Activated CD4-positive, alpha-beta T cell treated with anti-CD3 and anti-CD28 coated beads, Interleukin-2, Interleukin-6, amounts not matched to agents 100 ng/mL and 50 ng/mL, durations not matched to agents 16 hours and 8 hours (primary cell): ENCODE measurements at regions not wholly inside any gene's neighbourhood (a gene's known extent, or its start where the extent isn't known, plus 50 kb on each side); places are given as distances from the start of the nearest gene placed in this dataset.
"Not testable (repeated sequence)": the region's sequence is repeated elsewhere in the genome, so short reads cannot be mapped to it uniquely, and the experiment has no call there.

ENCODE experiments used
- DNase-seq: peaks from one replicate; pipeline ENCODE4 v3.0.0-alpha.2; 2020

DNA sequence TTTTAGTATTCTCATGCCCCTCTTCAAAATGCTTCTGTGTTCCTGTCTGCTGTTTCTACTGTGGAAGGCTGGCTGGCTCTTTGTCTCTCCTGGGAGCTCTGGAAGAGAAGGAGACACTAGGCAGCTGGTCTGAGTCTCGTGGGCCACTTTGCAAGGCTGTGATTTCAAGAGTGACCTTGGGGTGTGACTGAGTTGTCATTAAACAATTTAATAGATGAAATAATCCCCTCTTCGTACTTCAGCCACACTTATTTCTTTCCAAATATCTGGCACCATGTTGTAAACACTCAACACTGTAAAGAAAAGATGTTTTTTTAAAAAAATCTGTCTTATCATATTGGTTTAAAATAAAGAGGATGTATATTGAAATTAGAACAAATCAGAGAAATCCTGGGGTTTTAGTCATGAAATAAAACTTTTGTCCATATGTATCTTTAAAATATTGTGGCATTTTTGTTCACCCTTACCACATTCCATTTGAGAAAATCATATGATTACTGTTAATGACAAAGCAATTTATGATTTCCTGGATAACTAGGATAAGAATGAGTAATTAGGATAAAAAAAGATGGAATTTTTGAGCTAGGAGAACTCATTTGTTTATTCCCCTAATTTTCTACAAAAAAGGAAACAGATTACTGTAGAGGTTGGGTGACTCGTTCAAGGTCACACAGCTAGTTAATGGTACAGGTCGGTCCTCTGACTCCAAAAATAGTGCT is 200.8 kb downstream of the MAT2B start:
- no peak for DNase-seq

DNA sequence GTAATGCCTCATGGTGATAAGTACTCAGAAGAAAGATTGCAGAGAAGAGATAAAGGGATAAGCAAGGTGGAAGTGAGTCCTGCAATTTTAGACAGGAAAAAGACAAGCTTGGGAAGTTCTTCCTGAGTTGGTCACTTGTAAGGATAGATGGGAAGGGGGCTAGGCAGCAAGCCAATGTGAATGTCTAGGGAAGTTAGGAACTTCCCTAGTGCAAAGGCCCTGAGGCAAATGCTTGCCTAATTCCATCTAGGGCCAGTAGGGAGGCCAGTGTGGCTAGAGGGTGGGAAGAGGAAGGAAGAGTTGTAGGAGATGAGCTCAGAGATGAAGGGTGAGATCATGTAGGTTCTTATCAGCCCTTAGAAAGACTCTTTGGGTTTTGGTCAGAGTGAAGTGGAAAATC is 206.6 kb downstream of the MAT2B start:
- DNase-seq, result no peak

DNA sequence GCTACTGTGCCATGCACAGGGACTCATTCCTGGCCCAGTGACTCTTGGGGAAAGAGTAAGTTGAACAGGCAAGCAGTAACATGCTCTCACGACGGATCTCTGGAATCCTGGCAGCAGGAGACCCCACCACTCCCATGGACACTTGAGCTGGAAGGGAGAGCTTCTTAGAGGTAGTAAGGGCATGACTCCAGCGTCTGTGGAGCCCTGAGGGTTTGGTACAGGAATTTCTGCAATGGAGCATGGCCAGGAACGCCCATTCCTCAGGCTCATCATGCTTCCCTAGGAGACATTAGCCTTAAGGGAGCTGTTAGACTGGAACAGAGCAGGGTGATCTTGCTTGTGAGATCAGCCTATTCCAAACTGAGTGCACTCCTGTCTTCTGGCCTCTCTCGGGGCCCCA is 212.9 kb downstream of the MAT2B start:
- no peak for DNase-seq

DNA sequence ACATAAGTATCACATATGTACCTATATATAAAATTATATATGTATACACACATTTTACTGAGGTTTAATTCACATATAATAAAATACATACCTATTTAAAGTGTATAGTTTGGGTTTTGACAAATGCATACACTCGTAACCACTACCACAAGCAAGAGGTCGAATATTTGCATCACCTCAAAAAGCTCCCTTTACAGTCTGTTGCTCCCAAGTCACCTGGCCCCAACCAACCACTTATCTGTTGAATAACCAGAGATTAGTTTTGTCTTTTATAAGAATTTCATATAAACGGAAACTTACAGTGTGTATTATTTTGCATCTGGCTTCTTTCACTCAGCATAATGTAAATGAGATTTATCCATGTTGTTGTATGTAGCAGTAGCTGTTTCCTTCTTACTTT is 218.9 kb downstream of the MAT2B start:
- DNase-seq, result no peak

DNA sequence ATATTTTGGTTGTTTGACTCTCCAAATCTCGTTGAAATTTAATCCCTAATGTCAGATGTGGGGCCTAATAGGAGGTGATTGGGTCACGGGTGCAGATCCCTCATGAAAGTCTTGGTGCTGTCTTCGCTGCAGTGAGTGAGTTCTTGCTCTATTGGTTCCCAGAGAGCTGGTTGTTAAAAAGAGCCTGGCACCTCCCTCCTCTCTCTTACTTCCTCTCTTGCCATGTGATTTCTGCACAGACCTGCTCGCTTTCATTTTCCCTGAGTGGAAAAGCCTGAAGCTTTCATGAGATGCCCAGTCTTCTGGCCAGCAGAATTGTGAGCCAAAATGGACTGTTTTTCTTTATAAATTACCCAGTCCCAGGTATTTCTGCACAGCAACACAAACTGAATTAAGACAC is 221.6 kb downstream of the MAT2B start:
- DNase-seq, result no peak

DNA sequence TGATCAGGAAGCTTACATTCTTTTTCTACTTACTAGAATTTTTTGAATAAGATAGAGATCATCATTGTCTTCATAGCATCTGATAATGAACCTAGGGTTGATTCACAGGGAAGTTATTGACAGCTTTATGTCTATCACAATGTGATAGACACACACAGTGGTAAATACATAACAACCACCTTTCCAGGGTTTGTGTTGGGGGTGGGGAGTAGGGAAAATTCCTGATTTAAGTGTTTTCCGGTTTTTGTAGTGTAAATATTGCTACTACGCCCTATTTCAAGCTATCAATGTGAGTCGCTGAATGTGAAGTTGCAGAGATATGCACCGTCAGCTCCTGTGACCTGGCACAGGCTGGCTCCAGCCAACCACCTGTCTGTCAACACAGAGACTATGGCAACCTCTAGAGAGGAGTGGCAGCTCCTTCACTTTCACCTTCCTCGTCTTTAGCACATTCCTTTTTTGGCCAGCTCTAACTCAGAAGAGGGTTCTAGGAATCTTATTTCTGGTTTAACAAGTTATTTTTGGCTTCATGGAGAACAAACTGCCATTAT is 224.9 kb downstream of the MAT2B start:
- no peak for DNase-seq

DNA sequence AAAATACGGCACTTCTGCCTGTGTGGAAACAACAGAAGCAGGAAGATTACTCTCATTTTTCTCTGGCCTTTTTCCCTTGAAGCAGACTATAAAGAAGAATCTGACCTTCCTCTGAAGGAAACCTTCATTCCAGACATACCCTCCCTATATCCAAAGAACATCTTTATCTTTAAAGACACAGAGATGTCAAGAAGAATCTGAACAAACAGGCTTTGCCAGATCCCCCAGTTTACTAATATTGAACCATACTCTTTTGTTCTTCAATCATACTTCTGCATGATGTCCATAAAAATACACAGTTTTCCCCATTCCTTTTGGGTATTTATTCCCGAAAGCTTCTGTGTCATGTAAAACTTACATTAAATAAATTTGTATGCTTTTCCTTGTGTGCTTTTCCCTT is 225.8 kb downstream of the MAT2B start:
- DNase-seq, result no peak

DNA sequence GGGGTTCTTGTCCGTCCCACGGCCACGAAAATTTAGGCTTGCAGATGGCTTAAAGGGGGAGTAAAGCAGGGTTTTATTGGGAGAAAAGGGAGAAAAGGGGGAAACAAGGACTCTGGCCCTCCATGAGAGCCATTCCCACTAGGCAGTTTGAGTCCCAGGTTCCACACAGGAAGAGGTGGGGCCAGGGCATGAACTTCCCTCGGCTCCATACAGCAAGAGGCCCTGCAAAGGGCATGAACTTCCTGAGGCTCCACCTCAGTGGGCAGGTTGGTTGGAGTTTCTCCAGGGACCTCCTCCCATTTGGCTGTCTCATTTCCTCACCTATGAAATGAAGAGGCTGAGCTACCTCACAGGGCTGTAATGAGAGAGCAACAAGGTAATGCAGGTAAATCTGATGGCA is 229.7 kb downstream of the MAT2B start:
- no peak for DNase-seq

DNA sequence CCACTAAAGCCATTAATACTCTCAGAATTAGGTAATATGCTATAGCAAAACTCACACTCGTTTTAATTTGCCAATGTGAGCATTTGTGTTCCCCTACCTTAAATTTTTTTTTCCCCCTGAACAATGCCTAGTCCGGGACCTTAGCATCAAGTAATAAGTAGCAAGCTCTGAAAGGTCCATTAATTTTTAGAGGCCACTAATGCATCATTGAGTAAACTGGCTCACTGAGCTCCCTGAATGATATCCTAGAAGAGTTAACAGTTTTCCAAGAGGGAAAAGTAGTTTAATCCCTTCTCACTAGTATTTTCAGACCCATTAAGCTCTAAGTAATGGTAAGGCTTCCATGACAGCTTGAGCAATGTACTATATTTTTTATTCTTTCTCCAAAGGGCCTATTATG is 242.2 kb downstream of the MAT2B start:
- DNase-seq, result no peak

DNA sequence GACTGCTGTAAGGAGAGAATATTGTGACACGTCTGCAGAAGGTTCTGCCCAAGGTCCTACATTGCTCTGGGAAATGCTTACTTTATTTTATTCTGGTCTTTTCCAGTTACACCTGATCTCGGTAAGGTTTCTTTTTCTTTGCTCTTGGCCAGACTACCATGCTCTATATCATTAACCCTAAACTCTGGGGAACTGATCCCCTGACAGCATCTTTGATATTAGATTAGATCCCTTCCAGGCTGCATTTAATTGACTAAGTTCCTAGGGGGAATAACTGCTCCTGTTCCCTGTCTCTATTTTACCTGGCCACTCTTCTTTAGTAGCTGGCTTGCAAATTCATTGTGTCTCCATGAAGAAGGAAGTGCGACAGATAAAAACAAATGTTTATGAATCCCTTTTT is 243.5 kb downstream of the MAT2B start:
- no peak for DNase-seq

DNA sequence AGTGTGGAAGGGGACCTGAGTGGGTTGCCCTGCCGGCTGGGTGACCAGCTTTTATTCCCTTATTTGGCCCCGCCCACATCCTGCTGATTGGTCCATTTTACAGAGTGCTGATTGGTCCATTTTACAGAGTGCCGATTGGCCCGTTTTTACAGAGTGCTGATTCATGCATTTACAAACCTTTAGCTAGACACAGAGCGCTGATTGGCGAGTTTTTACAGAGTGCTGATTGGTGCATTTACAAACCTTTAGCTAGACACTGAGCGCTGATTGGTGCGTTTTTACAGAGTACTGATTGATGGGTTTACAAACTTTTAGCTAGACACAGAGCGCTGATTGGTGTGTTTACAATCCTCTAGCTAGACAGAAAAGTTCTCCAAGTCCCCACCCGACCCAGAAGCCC is 245.0 kb downstream of the MAT2B start:
- not testable (repeated sequence) for DNase-seq

DNA sequence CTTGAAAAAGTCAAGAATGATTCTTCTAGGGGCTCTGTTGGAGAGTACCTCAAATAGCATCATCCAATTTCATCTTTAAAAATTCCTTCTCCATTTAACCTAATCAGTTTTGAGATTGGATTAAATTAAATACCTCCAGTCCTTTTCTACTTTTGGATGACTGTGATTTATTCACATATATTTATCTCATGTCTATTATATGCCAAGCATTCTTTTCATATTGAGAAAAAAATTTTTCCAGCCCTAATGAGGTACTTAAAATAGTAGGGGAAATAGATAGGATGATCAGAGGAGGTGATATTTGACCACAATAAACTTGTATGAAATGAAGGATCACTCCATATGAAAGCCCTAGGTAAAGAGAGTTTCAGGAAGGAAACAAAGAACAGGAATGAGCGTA is 250.1 kb downstream of the MAT2B start:
- no peak for DNase-seq

DNA sequence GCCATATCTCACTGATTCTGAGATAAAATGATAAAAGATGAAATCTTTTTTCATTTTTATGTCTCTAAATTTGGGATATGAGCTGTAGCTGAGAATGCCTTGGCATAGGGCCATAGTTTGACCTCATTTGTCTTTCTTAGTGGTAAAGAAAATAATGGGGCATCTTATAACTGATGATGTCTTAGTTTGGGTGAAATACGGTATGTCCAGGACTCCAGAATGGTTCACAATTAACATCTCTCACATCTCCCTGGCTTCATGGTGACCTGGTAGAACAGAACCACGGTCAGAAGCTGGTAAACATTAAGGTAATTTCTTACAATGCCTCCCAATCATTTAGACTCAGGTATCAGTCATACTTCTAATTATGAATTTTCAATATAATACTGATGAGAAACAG is 250.8 kb downstream of the MAT2B start:
- DNase-seq, result no peak

DNA sequence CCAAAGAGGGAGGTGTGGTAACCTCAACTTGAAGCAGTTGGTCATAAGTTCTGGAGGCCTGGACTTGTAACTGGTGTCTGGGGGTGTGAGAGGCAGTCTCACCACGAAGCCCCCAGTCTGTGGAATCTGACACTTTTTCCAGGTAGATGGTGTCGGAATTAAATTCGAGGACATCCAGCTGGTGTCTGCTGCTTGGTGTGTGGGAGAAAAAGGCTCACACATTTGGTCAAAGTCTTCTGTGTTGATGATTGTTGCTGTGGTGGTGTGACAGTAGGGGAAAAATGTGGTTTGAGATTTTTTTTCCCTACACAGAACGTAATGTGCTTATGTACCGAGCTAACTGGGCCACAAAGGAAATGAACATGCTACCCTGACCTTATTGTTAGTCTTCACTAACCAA is 251.9 kb downstream of the MAT2B start:
- no peak for DNase-seq

DNA sequence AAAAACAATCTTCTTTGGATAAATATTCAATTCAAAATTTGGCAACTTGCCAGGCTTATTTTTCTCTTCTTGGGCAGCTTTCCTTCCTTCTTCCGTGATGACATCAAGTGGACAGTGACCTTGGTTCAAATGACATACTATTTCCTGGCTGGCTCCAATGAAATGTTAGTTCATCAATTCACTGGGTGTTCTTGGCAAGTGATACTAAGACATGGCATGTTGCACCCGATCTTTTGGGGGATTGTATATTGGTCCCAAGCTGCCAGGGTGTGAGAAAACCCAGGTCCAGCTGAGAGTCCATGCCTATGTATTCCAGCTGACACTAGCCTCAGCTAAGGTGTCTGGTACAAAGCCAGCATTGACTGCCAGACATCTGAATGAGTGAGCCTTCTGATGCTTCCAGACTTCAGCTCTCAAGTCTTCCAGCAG is 252.9 kb downstream of the MAT2B start:
- no peak for DNase-seq

DNA sequence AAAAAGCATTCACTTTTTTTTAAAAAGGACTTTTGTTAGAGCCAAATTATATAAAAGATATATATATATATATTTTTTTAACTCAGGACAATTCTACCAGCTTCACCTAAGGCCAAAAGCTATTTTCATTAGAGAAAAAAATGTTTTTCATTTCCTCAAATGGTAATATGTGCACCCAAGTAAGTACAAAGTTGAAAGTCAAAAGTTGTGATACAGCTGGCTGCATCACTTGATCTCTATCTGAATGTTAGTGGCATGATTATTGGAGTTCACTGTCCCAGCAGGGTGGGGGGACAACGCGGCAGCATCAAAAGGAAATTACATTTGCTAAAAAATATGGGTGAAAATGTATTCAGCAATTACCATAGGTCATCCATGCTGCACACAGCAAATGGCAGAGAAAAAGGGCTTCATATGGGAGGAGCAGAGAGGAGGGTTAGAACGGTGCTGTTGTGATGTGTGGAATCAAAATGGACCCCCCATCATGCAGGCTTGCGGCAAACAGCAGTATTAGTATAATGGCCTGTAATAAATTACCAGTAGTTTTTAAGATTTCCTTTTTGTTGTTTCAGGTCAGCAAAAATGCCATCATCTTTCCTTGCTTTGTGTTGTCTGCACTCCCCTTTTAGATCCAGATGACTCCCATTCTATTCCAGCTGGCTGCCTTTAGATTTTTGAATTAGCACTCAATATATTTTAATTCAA is 253.7 kb downstream of the MAT2B start:
- no peak for DNase-seq

DNA sequence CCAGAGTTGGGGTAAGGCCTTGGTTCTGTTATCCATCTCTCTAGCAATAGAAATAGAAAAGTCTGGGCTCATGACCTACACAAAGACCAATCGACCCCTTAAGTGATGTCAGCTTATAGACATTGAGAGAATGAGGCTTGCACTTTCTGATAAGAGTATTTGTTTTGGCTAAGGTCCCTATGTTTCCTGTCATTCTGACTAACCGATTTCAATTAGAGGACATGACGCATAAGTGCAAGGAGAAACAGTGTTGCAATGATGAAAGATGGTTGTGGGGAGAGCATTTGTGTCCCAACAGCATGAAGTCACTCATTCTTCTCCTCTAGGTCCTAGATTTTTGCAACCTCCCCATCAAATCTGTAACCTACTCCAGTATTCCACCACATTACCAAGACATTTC is 255.1 kb downstream of the MAT2B start:
- no peak for DNase-seq

DNA sequence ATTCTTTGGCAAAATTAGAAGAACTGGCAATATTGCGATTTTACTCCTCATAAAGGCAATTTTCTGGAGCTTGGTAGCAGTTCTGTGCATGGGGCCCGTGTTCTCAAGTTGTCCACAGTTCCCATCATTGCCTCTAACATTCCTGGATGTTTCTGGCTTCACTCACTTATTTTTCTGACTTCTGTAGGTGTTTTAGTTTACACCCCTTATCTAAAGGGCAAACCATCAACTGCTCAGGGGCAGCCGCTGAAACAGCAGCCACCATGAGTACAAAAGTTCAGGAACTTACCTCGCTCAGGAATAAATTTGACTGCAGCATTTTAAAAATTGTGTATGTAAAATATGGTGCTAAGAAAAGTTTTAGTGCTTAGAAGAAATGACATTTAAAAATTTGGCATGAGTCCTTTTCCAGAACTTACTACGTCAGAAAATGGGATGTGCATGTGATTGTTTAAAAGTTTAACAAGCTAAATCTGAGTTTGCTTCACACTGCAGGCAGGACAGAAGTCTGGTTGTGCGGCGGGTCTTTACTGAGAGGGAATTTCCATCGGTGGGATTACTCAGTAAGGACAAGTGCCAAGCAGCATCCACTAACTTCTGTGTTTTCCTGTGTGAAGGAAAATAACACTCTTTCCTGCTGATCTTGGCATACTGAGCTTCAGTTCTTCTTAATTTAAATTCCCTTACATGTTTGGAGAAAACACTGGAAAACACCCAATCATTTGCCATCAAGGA is 261.7 kb downstream of the MAT2B start:
- DNase-seq, result no peak

DNA sequence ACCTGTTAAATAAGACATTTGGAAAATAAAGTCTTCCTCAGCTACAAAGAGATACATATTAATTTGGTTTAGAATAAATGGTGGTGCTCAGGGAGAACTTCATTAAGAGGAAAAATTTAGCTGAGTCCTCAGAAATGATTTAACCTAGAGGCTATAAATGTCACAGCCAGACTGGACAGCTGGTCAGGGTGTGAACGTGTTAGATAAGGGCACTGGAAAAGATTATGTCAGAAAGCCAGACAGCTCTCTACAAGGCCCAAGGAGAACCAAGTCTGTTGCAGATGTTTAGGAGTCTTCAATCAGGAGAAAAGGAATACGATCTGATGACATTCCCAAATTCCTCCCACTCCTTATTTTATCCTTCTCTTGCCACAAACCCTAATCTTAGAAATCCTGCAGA is 265.2 kb downstream of the MAT2B start:
- no peak for DNase-seq

DNA sequence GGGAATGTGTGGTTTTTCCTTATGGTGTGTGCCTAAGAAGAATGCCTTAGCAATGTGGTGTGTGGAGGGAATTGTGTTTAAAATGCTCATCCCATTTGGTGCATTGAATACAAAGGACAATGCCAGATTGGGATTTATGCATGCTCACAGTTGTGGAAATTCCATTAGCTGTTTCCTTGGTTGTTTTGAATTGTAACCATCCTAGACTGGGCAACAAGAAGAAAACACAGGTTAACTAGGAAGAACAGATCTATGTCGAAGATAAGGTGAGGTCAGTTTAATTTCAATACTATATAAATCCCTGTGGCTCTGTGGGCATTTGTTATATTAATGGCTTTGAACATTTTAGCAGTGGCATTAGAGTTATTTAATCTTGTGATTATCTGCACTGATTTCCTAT is 266.8 kb downstream of the MAT2B start:
- DNase-seq, result no peak

DNA sequence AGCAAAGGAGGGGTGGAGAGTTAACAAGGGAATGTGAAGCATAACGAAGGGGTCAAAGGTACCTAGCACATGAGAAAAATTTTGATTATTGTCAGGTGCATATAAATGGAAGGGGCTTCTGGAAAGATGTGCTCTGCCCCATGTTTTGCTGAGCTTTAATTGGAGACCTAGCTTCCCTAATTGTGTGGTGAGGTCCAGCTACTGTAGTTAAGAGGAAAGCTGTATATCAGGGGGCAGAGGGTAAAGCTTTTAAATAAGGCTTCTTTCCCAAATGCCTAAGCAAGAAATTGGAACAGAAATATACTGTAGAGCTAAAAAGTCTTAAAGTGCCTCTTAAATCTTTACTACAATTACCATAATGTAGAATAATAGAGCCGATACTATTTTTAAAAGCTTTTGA is 267.2 kb downstream of the MAT2B start:
- DNase-seq, result no peak

DNA sequence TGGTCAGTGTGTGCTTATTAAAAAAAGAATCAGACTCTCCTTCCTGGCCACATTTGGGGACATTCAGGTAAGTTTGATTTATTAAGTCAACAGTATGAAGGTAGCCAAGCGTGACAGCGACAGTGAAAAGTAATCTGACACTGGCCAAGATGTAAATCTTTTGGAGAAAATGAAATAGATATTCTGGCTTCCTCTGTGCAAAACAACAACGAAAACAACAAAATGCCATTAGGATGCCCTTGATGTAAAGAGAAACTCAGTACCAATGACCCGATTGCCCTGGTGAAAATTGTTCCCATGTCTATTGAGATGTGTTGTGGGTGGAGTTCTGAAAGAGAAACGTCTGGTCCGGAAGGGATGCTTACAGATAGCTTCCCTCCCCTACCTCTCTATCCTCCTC is 267.8 kb downstream of the MAT2B start:
- no peak for DNase-seq

DNA sequence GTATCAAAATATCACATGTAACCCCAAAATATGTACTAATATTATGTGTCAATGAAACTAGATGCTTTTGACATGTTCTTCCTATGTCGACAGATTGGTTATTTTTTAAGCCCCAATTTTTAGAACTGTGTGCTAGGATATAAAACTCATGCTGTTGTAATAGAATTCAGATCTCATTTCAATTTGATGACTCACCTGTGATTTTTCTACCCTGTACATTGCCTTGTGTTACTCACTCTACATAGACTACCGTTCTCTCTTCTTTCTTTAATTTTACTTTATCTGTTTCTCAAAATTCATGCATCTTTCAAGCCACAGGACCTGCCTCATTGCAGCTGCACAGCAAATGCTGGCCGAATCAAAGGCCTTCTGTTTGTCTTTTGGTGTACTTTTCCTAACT is 284.5 kb downstream of the MAT2B start:
- DNase-seq, result no peak

DNA sequence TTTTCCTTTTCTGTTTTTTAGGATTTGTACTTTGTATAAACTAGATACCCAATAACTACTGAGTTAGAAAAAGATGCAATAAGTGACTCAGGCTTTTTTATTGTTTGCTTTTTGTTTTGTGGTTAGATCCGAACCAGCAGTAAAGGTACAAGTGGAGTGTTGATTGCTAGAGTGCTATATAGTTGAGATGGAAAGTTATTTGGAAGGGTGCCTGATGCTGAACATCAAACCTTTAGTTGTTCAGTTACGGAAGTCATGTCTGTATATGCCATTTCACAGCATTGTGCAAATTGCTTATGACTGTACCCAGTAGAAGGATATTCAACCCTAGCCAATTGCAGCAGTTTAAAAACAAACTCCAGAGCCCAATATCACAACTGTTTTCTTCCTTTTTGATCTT is 285.1 kb downstream of the MAT2B start:
- DNase-seq, result no peak
